ENCODE measurements at regions not wholly inside any gene's neighbourhood (a gene's known extent, or its start where the extent isn't known, plus 50 kb on each side); places are given as distances from the start of the nearest gene placed in this dataset.

- TF ChIP-seq CTCF (IDR thresholded peaks at IDR 0.05; ENCODE audit: low read depth, low read length), result no peak
- H3K4me3 ChIP-seq (ENCODE audit: low read depth, low read length), result no peak overlapping the region
- in situ Hi-C loops (cut with HindIII; ENCODE audit: low sequenced_read_pairs), result no loop called here
- no peak for DNase-seq (ENCODE audit: low read depth, low spot score)
Measured at GRCh38 chr12:34343345-34343744, 321.0 kb downstream of the ALG10 start.

- TF ChIP-seq CTCF (IDR thresholded peaks at IDR 0.05; ENCODE audit: low read depth, low read length), result no peak
- DNase-seq (ENCODE audit: low read depth, low spot score), result no peak
- H3K4me3 ChIP-seq (ENCODE audit: low read depth, low read length), result no peak overlapping the region
- in situ Hi-C loops (cut with HindIII; ENCODE audit: low sequenced_read_pairs), result no loop called here
Measured at GRCh38 chr12:34343766-34344165, 321.5 kb downstream of the ALG10 start.

GRCh38 chr12:34344851-34345522, 322.7 kb downstream of the ALG10 start:
- TF ChIP-seq CTCF (IDR thresholded peaks at IDR 0.05; ENCODE audit: low read depth, low read length), result no peak
- DNase-seq (ENCODE audit: low read depth, low spot score), result no peak
- no peak overlapping the region for H3K4me3 ChIP-seq (ENCODE audit: low read depth, low read length)
- in situ Hi-C loops (cut with HindIII; ENCODE audit: low sequenced_read_pairs), result no loop called here

GRCh38 chr12:34345801-34346200, 323.5 kb downstream of the ALG10 start:
- no peak overlapping the region for H3K4me3 ChIP-seq (ENCODE audit: low read depth, low read length)
- DNase-seq (ENCODE audit: low read depth, low spot score), result no peak
- in situ Hi-C loops (cut with HindIII; ENCODE audit: low sequenced_read_pairs), result no loop called here

GRCh38 chr12:34346372-34347034, 324.2 kb downstream of the ALG10 start:
- no peak for DNase-seq (ENCODE audit: low read depth, low spot score)
- no peak for TF ChIP-seq CTCF (IDR thresholded peaks at IDR 0.05; ENCODE audit: low read depth, low read length)
- H3K4me3 ChIP-seq (ENCODE audit: low read depth, low read length), result no peak overlapping the region
- in situ Hi-C loops (cut with HindIII; ENCODE audit: low sequenced_read_pairs), result no loop called here

More at GRCh38 chr12:34345801-34346200, 323.5 kb downstream of the ALG10 start:
- TF ChIP-seq CTCF (IDR thresholded peaks at IDR 0.05; ENCODE audit: low read depth, low read length), result no peak

- TF ChIP-seq CTCF (IDR thresholded peaks at IDR 0.05; ENCODE audit: low read depth, low read length), result no peak
- no peak overlapping the region for H3K4me3 ChIP-seq (ENCODE audit: low read depth, low read length)
- DNase-seq (ENCODE audit: low read depth, low spot score), result no peak
- in situ Hi-C loops (cut with HindIII; ENCODE audit: low sequenced_read_pairs), result no loop called here
Measured at GRCh38 chr12:34347367-34347766, 325.1 kb downstream of the ALG10 start.

All from astrocyte of the spinal cord (primary cell).